Activated B cell treated with CpG ODN at 0.5 μM for 24 hours (primary cell): ENCODE measurements at regions not wholly inside any gene's neighbourhood (a gene's known extent, or its start where the extent isn't known, plus 50 kb on each side); places are given as distances from the start of the nearest gene placed in this dataset.

Experiments
- ATAC-seq: fragments of 200-7000 bp; cut with Tn5 transposase; one replicate; pipeline ENCODE4 v1.10.0; 2021; ENCODE audit warnings: low read depth, mild to moderate bottlenecking, moderate library complexity
- CTCF ChIA-PET: fragments of 350-600 bp; sonication (Branson Sonifier 250); formaldehyde crosslinking; loops from one replicate; lab custom pipeline; 2021; ENCODE audit warnings: antibody characterized with exemption; lab: Charles Lee
- POLR2A ChIA-PET: fragments of 350-600 bp; sonication (Branson Sonifier 250); formaldehyde crosslinking; loops from one replicate; lab custom pipeline; 2021; ENCODE audit warnings: antibody characterized with exemption; lab: Charles Lee
- DNase-seq: peaks from one replicate; pipeline ENCODE4 v3.0.0; 2022
- H3K27ac Mint-ChIP-seq: one replicate; pipeline ENCODE4 v1.8.0; 2020; ENCODE audit warnings: mixed read lengths
- H3K27me3 Mint-ChIP-seq: one replicate; pipeline ENCODE4 v1.8.0; 2021; ENCODE audit warnings: mixed read lengths
- H3K36me3 Mint-ChIP-seq: one replicate; pipeline ENCODE4 v1.8.0; 2021; ENCODE audit warnings: low read depth, mixed read lengths
- H3K4me1 Mint-ChIP-seq: one replicate; pipeline ENCODE4 v1.8.0; 2021; ENCODE audit warnings: mixed read lengths
- H3K4me3 Mint-ChIP-seq: one replicate; pipeline ENCODE4 v1.8.0; 2020; ENCODE audit warnings: mild to moderate bottlenecking, mixed read lengths
- H3K9me3 Mint-ChIP-seq: one replicate; pipeline ENCODE4 v1.8.0; 2020; ENCODE audit warnings: mixed read lengths
- CTCF ChIP-seq: fragments of 200-600 bp; IDR thresholded peaks from one replicate; pipeline ENCODE4 v1.8.0; 2022; ENCODE audit warnings: antibody characterized with exemption, mild to moderate bottlenecking
- intact Hi-C: fragments of 100-400 bp; cut with micrococcal nuclease; formaldehyde crosslinking; loops from one replicate; pipeline ENCODE4 v1.15.1; 2024

GRCh38 chr5:121695307-121695706 lies 156.4 kb upstream of the FTMT start:
- Mint-ChIP-seq H3K27ac (no peak overlapping the region), H3K27me3 (no peaks in the 10 kb centered on the region), H3K4me3 (no peak overlapping the region), H3K4me1 (peaks cover 2% of the 10 kb centered on the region), H3K9me3 (peaks cover 2% of the 10 kb centered on the region), H3K36me3 (no peaks in the 10 kb centered on the region)
- CTCF ChIA-PET: no interaction called here
- DNase-seq: no peak
- POLR2A ChIA-PET: no interaction called here
- TF ChIP-seq CTCF: no peak
- intact Hi-C loops: no loop called here
- ATAC-seq: no peak

- Mint-ChIP-seq H3K4me3 (no peak overlapping the region), H3K9me3 (peaks cover 2% of the 10 kb centered on the region), H3K27ac (no peak overlapping the region), H3K27me3 (no peaks in the 10 kb centered on the region), H3K4me1 (peaks cover 2% of the 10 kb centered on the region), H3K36me3 (no peaks in the 10 kb centered on the region)
- CTCF ChIA-PET: no interaction called here
- intact Hi-C loops: no loop called here
- POLR2A ChIA-PET: no interaction called here
- no peak for TF ChIP-seq CTCF
- DNase-seq (no peak), ATAC-seq (no peak)
Measured at GRCh38 chr5:121698690-121699089, 153.0 kb upstream of the FTMT start.

GRCh38 chr5:121701731-121702130 lies 150.0 kb upstream of the FTMT start:
- ChIA-PET POLR2A (no interaction called here), CTCF (no interaction called here)
- no peaks in the 10 kb centered on the region for H3K4me1 Mint-ChIP-seq
- no peaks in the 10 kb centered on the region for H3K36me3 Mint-ChIP-seq
- intact Hi-C loops: no loop called here
- DNase-seq (no peak), ATAC-seq (no peak)
- no peaks in the 10 kb centered on the region for H3K27me3 Mint-ChIP-seq
- H3K4me3 Mint-ChIP-seq: no peak overlapping the region
- no peak overlapping the region for H3K27ac Mint-ChIP-seq
- H3K9me3 Mint-ChIP-seq: no peaks in the 10 kb centered on the region
- TF ChIP-seq CTCF: no peak

- H3K4me1 Mint-ChIP-seq: no peaks in the 10 kb centered on the region
- ChIA-PET CTCF (no interaction called here), POLR2A (no interaction called here)
- intact Hi-C loops: no loop called here
- ATAC-seq: no peak
- no peak overlapping the region for H3K27ac Mint-ChIP-seq
- no peaks in the 10 kb centered on the region for H3K27me3 Mint-ChIP-seq
- no peak for DNase-seq
- H3K36me3 Mint-ChIP-seq: no peaks in the 10 kb centered on the region
- TF ChIP-seq CTCF: no peak
- H3K4me3 Mint-ChIP-seq: no peak overlapping the region
- no peaks in the 10 kb centered on the region for H3K9me3 Mint-ChIP-seq
Measured at GRCh38 chr5:121702682-121703081, 149.0 kb upstream of the FTMT start.

- POLR2A ChIA-PET: no interaction called here
- Mint-ChIP-seq H3K27me3 (no peaks in the 10 kb centered on the region), H3K36me3 (no peaks in the 10 kb centered on the region), H3K4me1 (no peaks in the 10 kb centered on the region), H3K27ac (no peak overlapping the region), H3K9me3 (no peaks in the 10 kb centered on the region), H3K4me3 (no peak overlapping the region)
- DNase-seq (no peak), ATAC-seq (no peak)
- intact Hi-C loops: no loop called here
- CTCF ChIA-PET: no interaction called here
- TF ChIP-seq CTCF: no peak
Measured at GRCh38 chr5:121704291-121704690, 147.4 kb upstream of the FTMT start.
